Daoy (cell line): ENCODE measurements at regions not wholly inside any gene's neighbourhood (a gene's known extent, or its start where the extent isn't known, plus 50 kb on each side); places are given as distances from the start of the nearest gene placed in this dataset.
"Not testable (repeated sequence)": the region's sequence is repeated elsewhere in the genome, so short reads cannot be mapped to it uniquely, and the experiment has no call there.

Experiments used
- DNase-seq: peaks from one replicate; pipeline ENCODE4 v3.0.0-alpha.2; 2015; ENCODE audit warnings: low read depth

DNA sequence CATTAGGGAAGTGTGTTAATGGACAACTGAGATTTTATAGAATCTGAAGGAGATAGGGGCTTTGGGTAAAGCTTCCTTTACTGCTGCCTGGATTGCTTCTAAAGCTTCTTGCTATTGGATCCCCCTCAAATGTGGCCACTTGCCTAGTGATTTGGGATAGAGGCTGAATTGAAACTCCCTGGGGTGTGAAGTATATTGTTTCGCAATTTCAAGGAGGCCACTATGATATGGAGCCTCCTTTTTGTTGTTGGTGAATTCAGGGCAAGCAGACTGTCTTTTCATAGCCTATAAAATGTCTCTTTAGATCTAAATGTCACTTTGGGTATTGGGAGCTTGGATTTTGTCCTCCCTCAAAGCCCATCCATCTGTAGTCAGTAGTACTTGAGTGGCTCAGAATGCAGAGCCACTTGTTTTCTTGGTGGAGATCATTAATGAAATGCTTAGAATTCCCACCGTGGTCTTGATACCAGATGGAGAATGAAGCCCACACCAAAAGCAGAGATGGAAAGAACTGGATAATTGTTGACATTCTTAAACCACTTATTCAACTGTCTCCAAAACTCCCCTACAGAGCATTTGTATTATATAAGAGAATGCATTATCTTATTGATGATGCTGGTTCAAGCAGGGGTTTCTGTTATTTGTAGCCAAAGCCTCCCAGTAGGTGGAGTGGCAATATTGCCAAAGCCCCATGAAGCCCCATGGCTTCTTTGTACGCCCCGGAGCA lies 144.3 kb upstream of the KCNE2 start:
- no peak for DNase-seq

DNA sequence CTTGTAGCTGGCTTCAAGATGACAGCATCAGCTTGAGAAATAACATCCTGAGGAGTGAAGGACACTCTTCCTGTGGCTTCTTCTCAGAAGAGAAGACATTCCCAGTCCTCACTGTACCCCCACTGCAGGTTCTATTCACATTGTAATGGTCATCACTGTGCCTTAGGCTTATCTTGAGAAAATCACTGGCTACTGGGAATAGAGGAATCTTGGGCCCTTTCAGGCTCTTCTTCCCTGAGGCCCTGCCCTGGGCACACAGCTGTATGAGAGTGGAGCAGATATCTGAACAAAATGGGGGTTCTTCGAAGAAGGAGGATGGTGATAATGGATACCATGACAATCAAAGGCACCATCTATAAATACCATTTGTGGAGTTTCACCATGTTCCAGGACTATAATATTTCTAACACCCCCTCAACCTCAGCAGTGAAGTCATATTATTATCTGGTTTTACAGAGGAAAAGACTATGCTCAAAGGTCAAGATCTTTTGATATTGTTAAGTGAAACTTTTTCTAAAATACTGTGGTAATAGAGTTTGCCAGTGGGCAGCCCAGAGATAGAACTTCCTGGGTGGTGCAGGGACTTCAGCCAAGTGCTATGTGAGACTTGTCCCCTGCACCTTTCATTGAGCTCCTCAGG lies 143.1 kb upstream of the KCNE2 start:
- no peak for DNase-seq

- no peak for DNase-seq
Observed at GRCh38 chr21:34221331-34222030, 142.3 kb upstream of the KCNE2 start.

GRCh38 chr21:34222031-34222335 lies 141.8 kb upstream of the KCNE2 start:
- no peak for DNase-seq

GRCh38 chr21:34223376-34223775 lies 140.4 kb upstream of the KCNE2 start:
- no peak for DNase-seq

DNA sequence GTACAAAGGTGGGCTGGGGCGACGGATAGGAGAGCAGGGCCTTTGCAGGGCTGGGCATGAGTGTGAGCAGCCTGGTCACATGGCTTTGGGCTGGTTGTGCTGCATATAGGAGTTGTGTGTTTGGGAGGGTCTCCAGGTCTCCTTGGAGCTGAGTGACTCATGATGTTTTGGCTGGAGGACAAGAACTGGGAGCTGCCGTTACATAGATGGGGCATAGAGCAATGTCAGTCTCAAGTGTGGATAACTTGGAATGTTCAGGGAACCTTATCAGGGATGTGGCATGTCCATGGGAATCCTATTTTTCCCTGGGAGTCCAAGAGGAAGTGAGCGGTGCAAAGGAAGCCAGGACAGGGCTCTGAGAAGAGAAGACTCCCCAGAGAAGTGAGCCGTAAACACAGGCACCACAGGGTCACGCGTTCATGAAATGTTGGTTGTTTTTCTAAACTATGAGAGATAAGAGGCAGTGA lies 136.4 kb upstream of the KCNE2 start:
- peak; percentile 68 for DNase-seq

GRCh38 chr21:34228792-34229191 lies 135.0 kb upstream of the KCNE2 start:
- DNase-seq = no peak

DNA sequence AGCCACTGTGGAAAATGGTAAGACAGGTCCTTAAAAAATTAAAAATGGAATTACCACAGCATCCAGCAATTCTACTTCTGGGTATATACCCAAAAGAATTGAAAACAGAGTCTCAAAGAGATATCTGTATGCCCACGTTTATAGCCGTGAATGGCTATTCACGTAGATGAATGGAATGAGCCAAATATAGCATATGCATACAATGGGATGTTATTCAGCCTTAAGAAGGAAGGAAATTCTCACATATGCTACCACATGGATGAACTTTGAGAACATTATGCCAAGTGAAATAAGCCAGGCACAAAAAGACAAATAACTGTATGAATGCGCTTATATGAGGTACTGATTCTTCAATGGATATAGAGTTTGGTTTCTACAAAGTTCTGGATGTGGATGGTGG lies 134.5 kb upstream of the KCNE2 start:
- DNase-seq = no peak

DNA sequence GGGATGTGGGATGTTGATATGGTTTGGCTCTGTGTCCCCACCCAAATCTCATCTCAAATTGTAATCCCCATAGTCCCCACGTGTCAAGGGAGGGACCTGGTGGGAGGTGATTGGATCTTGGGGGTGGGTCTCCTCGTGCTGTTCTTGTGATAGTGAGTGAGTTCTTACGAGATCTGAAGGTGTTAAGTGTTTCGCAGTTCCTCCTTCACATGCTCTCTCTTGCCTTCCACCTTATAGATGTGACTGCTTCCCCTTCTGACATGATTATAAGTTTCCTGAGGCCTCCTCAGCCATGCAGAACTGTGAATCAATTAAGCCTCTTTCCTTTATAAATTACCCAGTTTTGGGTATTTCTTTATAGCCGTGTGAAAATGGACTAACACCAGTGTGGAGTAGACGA lies 130.1 kb upstream of the KCNE2 start:
- not testable (repeated sequence) for DNase-seq

- no peak for DNase-seq
Observed at GRCh38 chr21:34235514-34235913, 128.3 kb upstream of the KCNE2 start.

- DNase-seq = no peak
Observed at GRCh38 chr21:34242973-34243372, 120.8 kb upstream of the KCNE2 start.

DNA sequence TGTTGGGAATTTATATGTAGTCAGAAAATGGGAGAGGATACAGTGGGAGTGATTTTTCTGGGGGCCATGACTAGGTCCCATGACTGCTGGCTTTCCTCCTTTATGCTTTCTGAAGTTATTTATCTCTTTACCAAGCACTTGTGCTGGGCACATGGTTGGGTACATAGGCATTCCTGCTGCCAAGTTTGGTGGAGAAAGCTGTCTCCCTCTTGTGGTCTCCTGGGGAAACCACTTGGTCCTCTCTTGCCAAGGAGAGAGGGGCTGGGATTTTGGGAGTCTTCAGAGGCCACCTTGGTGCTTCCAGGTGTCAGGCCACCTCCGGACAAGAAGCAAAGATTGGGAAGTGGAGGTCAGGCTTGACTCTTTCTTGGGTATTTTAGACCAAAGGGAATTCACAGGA lies 120.2 kb upstream of the KCNE2 start:
- DNase-seq = peak; percentile 18

GRCh38 chr21:34252751-34253150 lies 111.1 kb upstream of the KCNE2 start:
- no peak for DNase-seq

- DNase-seq = no peak
Observed at GRCh38 chr21:34255073-34255472, 108.7 kb upstream of the KCNE2 start.

DNA sequence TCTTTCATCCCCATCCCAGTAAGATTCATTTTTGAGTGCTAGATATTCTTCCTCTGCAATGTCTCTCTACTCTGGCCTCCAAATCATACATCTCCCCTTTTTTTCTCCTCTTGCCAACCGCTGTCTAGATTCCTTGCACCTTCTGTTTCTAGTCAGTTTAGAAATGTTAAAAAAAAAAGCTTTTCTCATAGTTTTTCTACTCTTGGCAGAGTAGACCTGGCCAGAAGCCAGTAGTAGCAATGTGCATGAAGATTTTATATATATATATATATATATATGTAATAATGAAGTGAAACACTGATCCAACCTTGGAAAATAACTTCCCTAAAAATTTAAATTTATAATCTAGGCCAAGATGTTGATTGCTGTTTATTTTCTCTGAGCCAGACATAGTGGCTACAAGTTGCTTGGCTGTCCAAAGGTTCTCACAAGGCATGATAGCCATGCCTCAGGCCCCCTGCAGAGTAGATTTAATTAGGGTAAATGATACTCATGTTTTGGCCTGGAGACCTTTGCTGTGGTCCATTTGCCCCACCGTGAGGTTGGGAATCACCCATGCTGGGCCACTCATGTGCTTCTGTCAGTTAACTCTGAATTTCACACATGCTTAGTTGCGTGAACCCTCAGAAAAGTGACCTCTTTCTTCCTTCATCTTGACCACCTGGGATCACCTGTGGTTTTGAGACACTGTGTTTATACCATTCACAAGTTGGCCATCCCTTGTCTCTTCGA lies 103.4 kb upstream of the KCNE2 start:
- DNase-seq = no peak

GRCh38 chr21:34261841-34262468 lies 101.9 kb upstream of the KCNE2 start:
- DNase-seq = no peak

GRCh38 chr21:34262469-34262845 lies 101.3 kb upstream of the KCNE2 start:
- DNase-seq = no peak

DNA sequence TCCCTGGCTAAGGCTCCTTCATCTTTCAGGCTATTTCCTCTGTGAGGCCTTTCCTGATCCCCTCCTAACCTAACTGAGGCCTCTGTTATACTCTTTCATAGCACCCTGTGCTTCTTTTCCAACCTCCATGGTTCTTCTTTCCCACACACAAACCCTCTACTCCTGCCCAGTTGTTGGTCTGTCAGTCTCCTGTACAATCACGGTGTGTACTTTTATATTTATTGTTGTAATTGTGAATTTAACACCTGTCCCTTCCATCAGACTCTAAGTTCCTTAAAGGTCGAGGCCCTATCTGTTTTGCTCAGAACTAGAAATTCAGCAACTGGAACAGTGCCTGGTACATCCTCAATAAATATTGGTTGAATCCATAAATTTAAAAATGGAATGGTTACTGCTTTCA lies 100.2 kb upstream of the KCNE2 start:
- DNase-seq = no peak

- no peak for DNase-seq
Observed at GRCh38 chr21:34266351-34266750, 97.5 kb upstream of the KCNE2 start.

GRCh38 chr21:34268493-34268892 lies 95.3 kb upstream of the KCNE2 start:
- no peak for DNase-seq

DNA sequence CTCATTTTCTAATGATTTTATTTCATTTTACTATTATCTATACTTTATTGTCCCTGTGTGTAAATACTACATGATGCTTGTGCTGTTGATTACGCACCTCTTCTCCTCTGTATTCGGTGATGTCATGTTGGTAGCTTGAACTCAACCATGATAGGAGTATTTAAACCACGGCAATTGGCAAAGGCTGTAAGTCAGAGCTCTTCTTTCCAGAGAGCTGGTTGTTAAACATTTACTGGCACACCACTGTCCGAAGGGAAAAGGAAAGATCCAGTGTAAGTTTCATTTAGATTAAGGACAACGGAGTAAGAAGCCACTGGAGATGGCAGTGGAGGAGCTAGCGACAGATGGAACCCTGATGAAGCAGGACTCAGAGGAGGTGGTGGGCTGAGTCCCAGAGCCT lies 93.4 kb upstream of the KCNE2 start:
- DNase-seq = no peak
